ENCODE measurements at regions not wholly inside any gene's neighbourhood (a gene's known extent, or its start where the extent isn't known, plus 50 kb on each side); places are given as distances from the start of the nearest gene placed in this dataset.

DNA sequence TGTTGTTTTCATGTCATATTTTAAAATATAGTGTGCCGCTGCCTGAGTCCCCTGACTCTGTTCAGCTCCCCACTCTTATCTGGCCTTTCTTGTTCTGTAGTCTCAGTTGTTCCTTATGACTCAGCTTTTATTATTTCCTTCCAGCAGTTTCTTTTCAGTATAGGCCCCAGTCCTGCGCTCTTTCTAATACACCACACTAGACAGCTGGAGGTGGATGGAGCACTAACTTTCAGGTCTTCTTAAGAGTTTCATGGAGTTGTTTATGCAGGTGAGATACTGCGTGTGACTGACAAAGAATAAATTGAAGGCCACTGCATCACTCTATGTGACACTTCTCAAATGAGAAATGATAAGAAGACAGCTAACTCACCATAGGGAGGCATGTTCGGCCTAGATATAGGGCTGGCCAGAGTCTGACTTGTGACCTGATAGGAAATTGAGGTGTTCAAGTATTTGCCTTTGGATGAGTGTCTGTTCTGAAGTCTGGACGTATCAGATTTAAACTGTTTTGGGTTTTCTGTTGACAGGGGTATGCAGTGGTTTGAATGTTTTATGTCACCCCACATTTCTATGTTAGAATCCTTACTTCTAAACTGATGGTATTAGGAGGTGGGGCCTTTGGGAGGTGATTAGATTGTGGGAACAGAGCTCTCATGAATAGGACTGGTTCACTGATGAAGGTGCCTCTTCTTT lies 60.8 kb upstream of the CLMN start:
- peak; percentile 28 for DNase-seq

DNA sequence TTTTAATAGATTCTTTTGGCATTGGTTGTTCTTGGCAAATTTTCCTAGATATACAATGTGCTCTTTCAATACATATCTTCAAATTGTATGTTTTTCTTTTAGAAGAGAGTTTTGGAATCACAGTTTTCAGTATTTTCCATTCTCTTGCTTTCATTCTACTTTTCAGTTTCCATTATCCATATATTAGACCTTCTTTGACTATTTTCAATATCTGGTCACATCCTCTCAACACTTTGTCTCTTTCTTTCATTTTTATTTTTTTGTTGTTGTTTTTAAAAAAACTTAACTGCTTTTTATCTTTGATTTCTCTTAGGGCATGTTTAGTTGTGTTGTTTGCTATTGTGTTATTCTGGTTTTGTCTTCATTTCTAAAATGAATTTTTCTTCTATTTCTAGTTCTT lies 59.9 kb upstream of the CLMN start:
- no peak for DNase-seq

DNA sequence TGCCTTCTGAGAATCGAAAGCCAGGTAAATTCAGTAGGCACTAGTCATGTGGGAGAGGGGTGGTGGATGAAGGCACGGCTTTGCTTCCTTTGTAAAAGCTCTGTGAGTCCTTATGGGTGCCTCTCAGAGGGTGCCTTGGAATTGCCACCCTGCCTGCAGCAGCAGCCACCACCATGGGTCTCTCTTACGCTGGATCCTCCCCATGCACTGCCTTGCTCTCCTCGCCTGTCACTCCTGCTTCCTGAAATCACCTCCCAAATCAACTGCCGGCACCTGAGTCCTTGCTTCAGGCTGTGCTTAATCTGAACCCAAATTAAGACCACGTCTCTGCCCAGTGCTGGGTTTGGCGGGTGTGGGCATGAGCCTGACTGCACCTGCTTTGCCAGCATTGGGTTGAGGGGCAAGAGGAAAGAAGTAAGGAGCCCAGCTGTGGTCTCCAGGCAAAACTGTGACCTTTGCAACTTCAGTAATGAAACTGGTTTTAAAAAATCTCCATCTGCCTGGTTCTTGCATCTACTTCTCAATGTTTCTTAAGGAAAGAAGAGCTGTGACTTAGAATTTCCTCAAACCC lies 55.9 kb upstream of the CLMN start:
- no peak for DNase-seq

DNA sequence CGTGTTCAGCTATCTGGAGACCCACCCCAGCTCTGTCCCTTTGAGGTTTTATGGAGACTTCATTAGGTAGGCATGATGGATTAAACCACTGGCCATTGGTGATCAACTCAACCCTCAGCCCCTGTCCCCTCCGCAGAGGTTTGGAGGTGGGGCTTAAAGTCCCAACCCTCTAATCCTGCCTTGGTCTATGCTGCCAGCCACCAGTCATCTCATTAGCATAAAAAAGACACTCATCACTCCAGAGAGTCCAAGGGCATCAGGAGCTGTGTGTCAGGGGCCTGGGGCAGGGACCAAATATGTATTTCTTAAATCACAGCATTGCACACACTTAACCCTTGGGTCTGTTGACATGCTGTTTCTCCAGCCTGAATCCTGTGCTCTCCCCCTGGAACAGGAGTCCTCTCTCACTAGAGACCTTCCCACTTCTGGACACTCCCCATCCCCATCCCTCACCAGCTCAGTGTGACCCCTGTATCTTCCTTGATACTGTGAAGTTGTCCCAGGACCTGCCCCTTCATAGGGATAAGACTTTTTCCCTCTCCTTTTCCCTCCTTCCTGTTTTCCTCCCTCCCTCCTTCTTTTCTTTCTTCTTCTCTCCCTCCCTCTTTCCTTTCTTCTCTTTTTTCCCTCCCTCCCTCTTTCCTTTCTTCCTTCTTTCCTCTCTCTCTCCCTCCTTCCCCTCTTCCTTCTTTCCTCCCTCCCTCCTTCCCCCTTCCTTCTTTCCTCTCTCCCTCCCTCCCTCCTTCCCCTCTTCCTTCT lies 54.7 kb upstream of the CLMN start:
- DNase-seq: no peak

DNA sequence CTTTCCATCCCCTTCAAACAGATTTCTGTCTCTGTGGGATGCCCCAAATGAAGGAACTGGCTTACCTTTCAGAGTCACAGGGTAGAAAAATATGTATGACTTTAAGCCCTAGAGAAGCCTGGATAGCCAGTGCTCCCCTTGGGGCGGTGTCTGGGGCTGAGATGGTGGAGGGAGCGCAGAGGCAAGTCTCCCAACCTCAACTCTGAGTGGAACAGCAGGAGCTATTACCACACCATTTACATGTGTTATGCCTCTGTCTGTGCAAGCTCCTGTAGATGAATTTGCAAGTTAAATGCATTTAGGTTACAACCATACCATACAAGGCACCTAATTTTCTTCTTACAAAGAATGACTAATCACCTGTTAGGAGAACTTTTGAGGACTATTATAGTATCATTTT lies 50.4 kb upstream of the CLMN start:
- DNase-seq: no peak
